Left ventricle myocardium inferior (tissue), 1 donor: ENCODE measurements at regions not wholly inside any gene's neighbourhood (a gene's known extent, or its start where the extent isn't known, plus 50 kb on each side); places are given as distances from the start of the nearest gene placed in this dataset.

ENCODE experiments used
- DNase-seq: peaks from one replicate; pipeline ENCODE4 v3.0.0-alpha.2; 2020
- H3K27ac ChIP-seq: fragments of 200-600 bp; replicated peaks from 2 replicates; pipeline ENCODE4 v1.8.0; 2021
- H3K27me3 ChIP-seq: fragments of 200-600 bp; 2 replicates; pipeline ENCODE4 v1.8.0; 2021; ENCODE audit warnings: low read depth
- H3K36me3 ChIP-seq: fragments of 200-600 bp; 2 replicates; pipeline ENCODE4 v1.8.0; 2021
- H3K4me1 ChIP-seq: fragments of 200-600 bp; 2 replicates; pipeline ENCODE4 v1.8.0; 2021
- H3K4me3 ChIP-seq: fragments of 200-600 bp; 2 replicates; pipeline ENCODE4 v1.8.0; 2021; ENCODE audit warnings: mild to moderate bottlenecking, moderate library complexity
- H3K9me3 ChIP-seq: fragments of 200-600 bp; replicated peaks from 2 replicates; pipeline ENCODE4 v1.8.0; 2021
- CTCF ChIP-seq: fragments of 200-600 bp; IDR thresholded peaks from 2 replicates; pipeline ENCODE4 v1.8.0; 2021; ENCODE audit warnings: antibody characterized with exemption, mild to moderate bottlenecking, borderline replicate concordance
- intact Hi-C: fragments of 100-400 bp; cut with micrococcal nuclease; formaldehyde crosslinking; loops from one replicate; pipeline ENCODE4 v1.11.0; 2022
- donor health status: DM: no; HTN: yes; CAD: no; lungs with severe emphysema.

GRCh38 chr4:67030636-67031035, 514.7 kb downstream of the CENPC start:
- no peak for DNase-seq
- no peak overlapping the region for H3K4me3 ChIP-seq
- peaks cover 18% of the 10 kb centered on the region for H3K9me3 ChIP-seq
- H3K4me1 ChIP-seq: no peaks in the 10 kb centered on the region
- no peaks in the 10 kb centered on the region for H3K27me3 ChIP-seq
- no peak overlapping the region for H3K27ac ChIP-seq
- TF ChIP-seq CTCF: no peak
- no peaks in the 10 kb centered on the region for H3K36me3 ChIP-seq
- intact Hi-C loops: no loop called here

- Histone ChIP-seq H3K27me3 (no peaks in the 10 kb centered on the region), H3K4me3 (no peak overlapping the region), H3K4me1 (no peaks in the 10 kb centered on the region), H3K27ac (peak overlapping the region; percentile 8), H3K36me3 (no peaks in the 10 kb centered on the region), H3K9me3 (peaks cover 27% of the 10 kb centered on the region)
- intact Hi-C loops: no loop called here
- no peak for DNase-seq
- TF ChIP-seq CTCF: no peak
Observed at GRCh38 chr4:67020438-67020797, 524.9 kb downstream of the CENPC start.

- intact Hi-C loops: no loop called here
- Histone ChIP-seq H3K4me3 (no peak overlapping the region), H3K27me3 (no peaks in the 10 kb centered on the region), H3K27ac (no peak overlapping the region), H3K36me3 (no peaks in the 10 kb centered on the region), H3K4me1 (no peaks in the 10 kb centered on the region), H3K9me3 (peaks cover 33% of the 10 kb centered on the region)
- no peak for DNase-seq
- no peak for TF ChIP-seq CTCF
Observed at GRCh38 chr4:67019686-67020437, 525.4 kb downstream of the CENPC start.

DNA sequence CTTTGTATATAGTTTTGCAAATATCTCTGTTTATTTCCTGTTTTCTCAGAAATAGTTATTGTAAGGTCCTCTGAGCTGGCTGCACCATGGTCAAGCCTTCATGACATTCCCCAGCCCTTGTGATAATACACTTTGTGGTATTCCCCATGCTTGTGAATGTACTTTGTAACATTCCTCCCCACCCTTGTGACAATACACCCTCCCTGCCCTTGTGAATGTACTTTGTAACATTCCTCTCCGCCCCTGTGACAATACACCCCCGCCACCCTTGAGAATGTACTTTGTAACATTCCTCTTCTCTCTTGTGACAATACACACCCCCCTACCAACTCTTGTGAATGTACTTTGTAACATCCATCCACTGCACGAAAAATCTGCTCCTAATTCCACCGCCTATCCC, 530.7 kb downstream of the CENPC start:
- no peaks in the 10 kb centered on the region for H3K4me1 ChIP-seq
- H3K4me3 ChIP-seq: no peak overlapping the region
- no peak for TF ChIP-seq CTCF
- H3K27me3 ChIP-seq: no peaks in the 10 kb centered on the region
- H3K9me3 ChIP-seq: peaks cover 60% of the 10 kb centered on the region
- intact Hi-C loops: no loop called here
- no peak for DNase-seq
- no peak overlapping the region for H3K27ac ChIP-seq
- no peaks in the 10 kb centered on the region for H3K36me3 ChIP-seq

GRCh38 chr4:67006791-67007190, 538.5 kb downstream of the CENPC start:
- H3K36me3 ChIP-seq: no peaks in the 10 kb centered on the region
- no peak for DNase-seq
- no peak overlapping the region for H3K4me3 ChIP-seq
- peaks cover 28% of the 10 kb centered on the region for H3K9me3 ChIP-seq
- H3K27me3 ChIP-seq: no peaks in the 10 kb centered on the region
- TF ChIP-seq CTCF: no peak
- no peaks in the 10 kb centered on the region for H3K4me1 ChIP-seq
- intact Hi-C loops: no loop called here
- no peak overlapping the region for H3K27ac ChIP-seq

- no peak for TF ChIP-seq CTCF
- Histone ChIP-seq H3K27me3 (no peaks in the 10 kb centered on the region), H3K36me3 (no peaks in the 10 kb centered on the region), H3K4me1 (no peaks in the 10 kb centered on the region), H3K4me3 (no peak overlapping the region), H3K27ac (no peak overlapping the region), H3K9me3 (peaks cover 21% of the 10 kb centered on the region)
- intact Hi-C loops: no loop called here
- DNase-seq: no peak
Observed at GRCh38 chr4:66991521-66991920, 553.8 kb downstream of the CENPC start.
